Cardiac muscle cell (in vitro differentiated cells and primary cell): ENCODE measurements at regions not wholly inside any gene's neighbourhood (a gene's known extent, or its start where the extent isn't known, plus 50 kb on each side); places are given as distances from the start of the nearest gene placed in this dataset.

Experiments
- DNase-seq, 2 donors: peaks; one replicate each; pipeline versions ENCODE4 v3.0.0 to v3.0.0-alpha.2; 2010 to 2017; ENCODE audit warnings: low read depth in 1 of 2, low spot score in 1 of 2
- H3K27ac ChIP-seq: fragments of 200-600 bp; sonication (generic); 2 replicates; pipeline ENCODE4 v1.5.1; 2016
- H3K27me3 ChIP-seq: fragments of 200-600 bp; sonication (generic); 2 replicates; pipeline ENCODE4 v1.6.0; 2016; ENCODE audit warnings: control low read depth
- H3K36me3 ChIP-seq: fragments of 200-600 bp; sonication (generic); 2 replicates; pipeline ENCODE4 v1.5.1; 2016; ENCODE audit warnings: control low read depth
- H3K4me1 ChIP-seq: fragments of 200-600 bp; sonication (generic); 2 replicates; pipeline ENCODE4 v1.8.1; 2017; ENCODE audit warnings: low read depth, mild to moderate bottlenecking, mixed run types
- H3K4me3 ChIP-seq: fragments of 200-600 bp; sonication (generic); 2 replicates; pipeline ENCODE4 v1.5.1; 2016; ENCODE audit warnings: mild to moderate bottlenecking
- H3K9me3 ChIP-seq: fragments of 200-600 bp; sonication (generic); 2 replicates; pipeline ENCODE4 v1.5.1; 2017; ENCODE audit warnings: low read depth, mild to moderate bottlenecking, control low read depth
- TF ChIP-seq, protein P1 (sequence below): IDR thresholded peaks from 2 replicates; pipeline ENCODE4 v1.5.1; 2012; ENCODE audit warnings: low read depth, mild to moderate bottlenecking, low read length

- TF ChIP-seq, protein P1, sequence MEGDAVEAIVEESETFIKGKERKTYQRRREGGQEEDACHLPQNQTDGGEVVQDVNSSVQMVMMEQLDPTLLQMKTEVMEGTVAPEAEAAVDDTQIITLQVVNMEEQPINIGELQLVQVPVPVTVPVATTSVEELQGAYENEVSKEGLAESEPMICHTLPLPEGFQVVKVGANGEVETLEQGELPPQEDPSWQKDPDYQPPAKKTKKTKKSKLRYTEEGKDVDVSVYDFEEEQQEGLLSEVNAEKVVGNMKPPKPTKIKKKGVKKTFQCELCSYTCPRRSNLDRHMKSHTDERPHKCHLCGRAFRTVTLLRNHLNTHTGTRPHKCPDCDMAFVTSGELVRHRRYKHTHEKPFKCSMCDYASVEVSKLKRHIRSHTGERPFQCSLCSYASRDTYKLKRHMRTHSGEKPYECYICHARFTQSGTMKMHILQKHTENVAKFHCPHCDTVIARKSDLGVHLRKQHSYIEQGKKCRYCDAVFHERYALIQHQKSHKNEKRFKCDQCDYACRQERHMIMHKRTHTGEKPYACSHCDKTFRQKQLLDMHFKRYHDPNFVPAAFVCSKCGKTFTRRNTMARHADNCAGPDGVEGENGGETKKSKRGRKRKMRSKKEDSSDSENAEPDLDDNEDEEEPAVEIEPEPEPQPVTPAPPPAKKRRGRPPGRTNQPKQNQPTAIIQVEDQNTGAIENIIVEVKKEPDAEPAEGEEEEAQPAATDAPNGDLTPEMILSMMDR: no peak
- H3K27me3 ChIP-seq: no peaks in the 10 kb centered on the region
- no peak overlapping the region for H3K4me3 ChIP-seq
- no peaks in the 10 kb centered on the region for H3K9me3 ChIP-seq
- H3K36me3 ChIP-seq: no peaks in the 10 kb centered on the region
- H3K27ac ChIP-seq: no peak overlapping the region
- peaks cover 13% of the 10 kb centered on the region for H3K4me1 ChIP-seq
- DNase-seq: no peak
These were observed 60.7 kb upstream of the NFKB1 start for GRCh38 chr4:102440498-102440897.

GRCh38 chr4:102441978-102442911 is 58.9 kb upstream of the NFKB1 start:
- Histone ChIP-seq H3K27me3 (no peaks in the 10 kb centered on the region), H3K9me3 (no peaks in the 10 kb centered on the region), H3K27ac (no peak overlapping the region), H3K4me1 (peaks cover 13% of the 10 kb centered on the region), H3K4me3 (no peak overlapping the region), H3K36me3 (no peaks in the 10 kb centered on the region)
- TF ChIP-seq, protein P1: no peak
- no peak for DNase-seq

GRCh38 chr4:102444752-102445151 is 56.4 kb upstream of the NFKB1 start:
- Histone ChIP-seq H3K4me1 (peaks cover 11% of the 10 kb centered on the region), H3K27ac (no peak overlapping the region), H3K27me3 (no peaks in the 10 kb centered on the region), H3K4me3 (no peak overlapping the region), H3K9me3 (no peaks in the 10 kb centered on the region), H3K36me3 (no peaks in the 10 kb centered on the region)
- no peak for DNase-seq
- TF ChIP-seq, protein P1: no peak

- TF ChIP-seq, protein P1: no peak
- Histone ChIP-seq H3K36me3 (no peaks in the 10 kb centered on the region), H3K4me1 (peaks cover 7% of the 10 kb centered on the region), H3K27me3 (no peaks in the 10 kb centered on the region), H3K4me3 (no peak overlapping the region), H3K9me3 (no peaks in the 10 kb centered on the region), H3K27ac (no peak overlapping the region)
- DNase-seq: no peak
These were observed 55.9 kb upstream of the NFKB1 start for GRCh38 chr4:102445213-102445612.

GRCh38 chr4:102447413-102447812 is 53.7 kb upstream of the NFKB1 start:
- no peak overlapping the region for H3K27ac ChIP-seq
- H3K4me1 ChIP-seq: peaks cover 5% of the 10 kb centered on the region
- H3K4me3 ChIP-seq: no peak overlapping the region
- no peaks in the 10 kb centered on the region for H3K9me3 ChIP-seq
- H3K36me3 ChIP-seq: no peaks in the 10 kb centered on the region
- TF ChIP-seq, protein P1: no peak
- DNase-seq: no peak
- no peaks in the 10 kb centered on the region for H3K27me3 ChIP-seq
